Choroid plexus epithelial cell (primary cell): ENCODE measurements at regions not wholly inside any gene's neighbourhood (a gene's known extent, or its start where the extent isn't known, plus 50 kb on each side); places are given as distances from the start of the nearest gene placed in this dataset.

Experiments
- DNase-seq: peaks from one replicate; pipeline ENCODE4 v3.0.0-alpha.2; 2010; ENCODE audit warnings: low read depth
- H3K4me3 ChIP-seq: 2 replicates; pipeline ENCODE4 v1.5.1; 2011; ENCODE audit warnings: low read depth, mild to moderate bottlenecking, control low read depth, low read length, moderate library complexity
- CTCF ChIP-seq: conservative IDR thresholded peaks from 2 replicates; pipeline ENCODE4 v1.5.1; 2011; ENCODE audit warnings: low read depth, mild to moderate bottlenecking, control low read depth, inconsistent platforms, low read length, moderate library complexity

DNA sequence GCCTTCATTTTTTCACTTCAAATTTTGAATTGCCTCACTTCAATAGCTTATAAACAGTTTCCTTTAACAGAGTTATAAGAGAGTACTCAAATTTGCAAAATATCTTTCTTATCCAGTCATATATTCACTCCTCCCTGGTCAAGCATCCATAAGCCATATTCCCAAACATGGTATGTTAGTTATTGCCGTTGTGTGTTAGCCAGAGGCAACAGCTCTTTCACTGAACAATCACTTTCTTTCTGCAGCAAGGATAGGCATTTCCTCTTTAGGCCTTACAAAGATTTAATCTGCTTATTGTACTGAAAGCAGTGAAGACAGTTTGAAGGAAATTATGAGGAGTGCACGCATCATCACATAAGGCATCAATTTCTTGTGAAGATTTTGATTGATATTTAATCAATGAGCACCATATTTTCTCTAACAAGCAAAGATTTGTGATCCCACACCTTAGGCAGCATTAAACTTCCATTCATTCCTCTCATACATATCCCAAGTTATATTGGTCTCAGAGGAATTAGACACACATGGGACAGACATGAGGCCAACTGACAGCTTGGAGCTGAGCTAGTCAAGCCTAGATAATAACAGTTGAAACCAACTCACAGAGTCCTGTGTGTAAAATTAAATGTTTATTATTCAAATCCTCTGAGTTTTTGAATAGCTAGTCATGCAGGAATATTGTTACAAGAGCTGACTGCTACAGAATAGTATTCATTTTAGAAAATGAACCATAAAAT, 80.0 kb upstream of the EPHA6 start:
- H3K4me3 ChIP-seq = no peak overlapping the region
- TF ChIP-seq CTCF = no peak
- DNase-seq = no peak

- no peak overlapping the region for H3K4me3 ChIP-seq
- no peak for TF ChIP-seq CTCF
- DNase-seq = no peak
These were observed 66.3 kb upstream of the EPHA6 start for GRCh38 chr3:96748139-96748538.

GRCh38 chr3:96750094-96750767, 64.2 kb upstream of the EPHA6 start:
- H3K4me3 ChIP-seq = no peak overlapping the region
- no peak for TF ChIP-seq CTCF
- DNase-seq = no peak

DNA sequence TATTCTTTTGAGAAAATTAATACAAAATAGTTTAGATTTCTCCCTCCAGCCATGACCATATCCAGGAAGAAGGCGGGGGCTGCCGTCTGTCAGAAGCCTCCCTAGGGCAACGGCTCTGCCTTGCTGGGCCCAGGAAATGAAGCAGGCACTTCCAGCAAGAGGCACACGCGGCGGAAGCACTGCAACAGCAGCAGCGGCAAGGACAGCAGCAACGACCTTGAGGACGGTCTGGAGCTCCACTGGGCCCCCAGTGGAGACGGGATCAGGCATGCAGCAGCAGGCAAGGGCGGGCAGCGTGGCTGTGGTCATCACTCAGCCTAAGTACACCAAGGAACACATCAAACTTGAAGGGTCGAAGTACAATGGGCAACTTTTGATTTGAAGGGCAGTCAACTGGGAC, 61.3 kb upstream of the EPHA6 start:
- TF ChIP-seq CTCF = no peak
- DNase-seq = no peak
- H3K4me3 ChIP-seq = no peak overlapping the region

GRCh38 chr3:96754128-96754527, 60.3 kb upstream of the EPHA6 start:
- no peak for TF ChIP-seq CTCF
- H3K4me3 ChIP-seq = no peak overlapping the region
- no peak for DNase-seq

- no peak overlapping the region for H3K4me3 ChIP-seq
- no peak for DNase-seq
- no peak for TF ChIP-seq CTCF
These were observed 58.9 kb upstream of the EPHA6 start for GRCh38 chr3:96755519-96755918.

GRCh38 chr3:96756516-96756915, 57.9 kb upstream of the EPHA6 start:
- no peak for DNase-seq
- H3K4me3 ChIP-seq = no peak overlapping the region
- no peak for TF ChIP-seq CTCF
